Type B pancreatic cell (in vitro differentiated cells): ENCODE measurements at regions not wholly inside any gene's neighbourhood (a gene's known extent, or its start where the extent isn't known, plus 50 kb on each side); places are given as distances from the start of the nearest gene placed in this dataset.

Experiments
- DNase-seq: peaks from one replicate; pipeline ENCODE4 v3.0.0; 2021; ENCODE audit warnings: mixed read lengths; ENCODE audit not compliant: unreplicated experiment; ENCODE audit errors: extremely low spot score
- H3K27ac Mint-ChIP-seq: 2 replicates; pipeline ENCODE4 v1.8.0; 2021; ENCODE audit warnings: mild to moderate bottlenecking, mixed read lengths
- H3K27me3 Mint-ChIP-seq: 2 replicates; pipeline ENCODE4 v1.8.0; 2021; ENCODE audit warnings: mixed read lengths
- H3K36me3 Mint-ChIP-seq: 2 replicates; pipeline ENCODE4 v1.8.0; 2021; ENCODE audit warnings: mixed read lengths
- H3K4me1 Mint-ChIP-seq: one replicate; pipeline ENCODE4 v1.8.0; 2021; ENCODE audit warnings: mixed read lengths; ENCODE audit not compliant: unreplicated experiment
- H3K4me3 Mint-ChIP-seq: 2 replicates; pipeline ENCODE4 v1.8.0; 2021; ENCODE audit warnings: mild to moderate bottlenecking, mixed read lengths
- H3K9me3 Mint-ChIP-seq: 2 replicates; pipeline ENCODE4 v1.8.0; 2021; ENCODE audit warnings: mixed read lengths
- CTCF ChIP-seq: fragments of 200-600 bp; sonication (generic); conservative IDR thresholded peaks from 2 replicates; pipeline ENCODE4 v1.5.0; 2021; ENCODE audit warnings: antibody characterized with exemption, mild to moderate bottlenecking

- H3K27me3 Mint-ChIP-seq: no peaks in the 10 kb centered on the region
- H3K36me3 Mint-ChIP-seq: no peaks in the 10 kb centered on the region
- no peak for DNase-seq
- H3K4me1 Mint-ChIP-seq: no peaks in the 10 kb centered on the region
- no peak overlapping the region for H3K4me3 Mint-ChIP-seq
- H3K9me3 Mint-ChIP-seq: no peaks in the 10 kb centered on the region
- no peak for TF ChIP-seq CTCF
- H3K27ac Mint-ChIP-seq: no peak overlapping the region
Measured at GRCh38 chr2:58369594-58369993, 128.5 kb upstream of the FANCL start.

- DNase-seq: no peak
- no peak overlapping the region for H3K27ac Mint-ChIP-seq
- no peak for TF ChIP-seq CTCF
- no peaks in the 10 kb centered on the region for H3K9me3 Mint-ChIP-seq
- H3K4me3 Mint-ChIP-seq: no peak overlapping the region
- no peaks in the 10 kb centered on the region for H3K36me3 Mint-ChIP-seq
- H3K4me1 Mint-ChIP-seq: no peaks in the 10 kb centered on the region
- H3K27me3 Mint-ChIP-seq: no peaks in the 10 kb centered on the region
Measured at GRCh38 chr2:58364098-58364497, 123.0 kb upstream of the FANCL start.

GRCh38 chr2:58358026-58358425 lies 116.9 kb upstream of the FANCL start:
- Mint-ChIP-seq H3K9me3 (no peaks in the 10 kb centered on the region), H3K4me3 (no peak overlapping the region), H3K27ac (no peak overlapping the region), H3K4me1 (no peaks in the 10 kb centered on the region), H3K27me3 (no peaks in the 10 kb centered on the region), H3K36me3 (no peaks in the 10 kb centered on the region)
- DNase-seq: no peak
- TF ChIP-seq CTCF: no peak

- no peak overlapping the region for H3K4me3 Mint-ChIP-seq
- no peaks in the 10 kb centered on the region for H3K4me1 Mint-ChIP-seq
- H3K27ac Mint-ChIP-seq: no peak overlapping the region
- H3K9me3 Mint-ChIP-seq: no peaks in the 10 kb centered on the region
- TF ChIP-seq CTCF: no peak
- no peaks in the 10 kb centered on the region for H3K27me3 Mint-ChIP-seq
- no peak for DNase-seq
- no peaks in the 10 kb centered on the region for H3K36me3 Mint-ChIP-seq
Measured at GRCh38 chr2:58357521-58357920, 116.4 kb upstream of the FANCL start.

- H3K27me3 Mint-ChIP-seq: no peaks in the 10 kb centered on the region
Measured at GRCh38 chr2:58354230-58354629, 113.1 kb upstream of the FANCL start.

More at GRCh38 chr2:58354230-58354629, 113.1 kb upstream of the FANCL start:
- no peak for DNase-seq
- H3K9me3 Mint-ChIP-seq: no peaks in the 10 kb centered on the region
- no peak for TF ChIP-seq CTCF
- H3K36me3 Mint-ChIP-seq: no peaks in the 10 kb centered on the region
- H3K27ac Mint-ChIP-seq: no peak overlapping the region
- no peak overlapping the region for H3K4me3 Mint-ChIP-seq
- no peaks in the 10 kb centered on the region for H3K4me1 Mint-ChIP-seq
